T-helper 1 cell treated with Interleukin-12 subunit alpha and Interleukin-12 subunit beta and Interleukin-4 antibody, amounts not matched to agents 30 ng/mL and 1 ng/mL, for 36 hours (primary cell): ENCODE measurements at regions not wholly inside any gene's neighbourhood (a gene's known extent, or its start where the extent isn't known, plus 50 kb on each side); places are given as distances from the start of the nearest gene placed in this dataset.
"Not testable (repeated sequence)": the region's sequence is repeated elsewhere in the genome, so short reads cannot be mapped to it uniquely, and the experiment has no call there.

Experiments
- intact Hi-C: fragments of 100-400 bp; cut with micrococcal nuclease; formaldehyde crosslinking; loops from one replicate; pipeline ENCODE4 v1.15.1; 2024

DNA sequence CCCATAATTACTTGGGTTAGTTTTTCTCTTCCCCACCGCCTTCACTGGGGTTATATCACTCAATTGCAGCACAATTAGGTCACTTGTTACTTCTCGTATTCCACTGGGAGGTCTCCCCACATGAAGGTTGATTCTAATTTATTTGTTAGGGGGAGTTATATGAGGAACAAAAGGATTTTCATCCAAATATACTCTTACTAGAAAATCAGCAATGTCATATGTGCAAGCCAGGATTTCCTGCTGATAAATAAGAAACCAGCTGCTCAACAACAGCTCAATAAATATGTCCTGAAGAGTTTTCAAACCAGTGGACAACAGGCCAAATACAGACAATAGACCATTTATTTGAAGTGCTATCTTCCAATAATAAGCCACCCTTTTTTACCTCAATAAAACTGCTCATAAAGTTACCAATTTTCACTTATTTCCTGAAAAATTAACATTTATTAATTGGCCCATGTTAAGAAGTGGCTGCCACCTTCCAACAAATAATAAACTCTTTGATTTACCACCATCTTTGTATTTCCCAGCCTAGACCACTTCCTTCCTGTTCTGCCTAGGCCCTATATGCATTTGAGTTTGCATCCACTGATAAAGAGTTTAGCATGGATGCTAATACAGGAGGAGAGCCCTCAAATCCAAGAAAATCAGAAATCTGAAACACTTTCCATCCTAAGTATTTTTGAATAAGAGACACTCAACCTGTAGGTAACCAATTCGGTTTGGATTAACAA is 184.4 kb upstream of the SLC39A10 start:
- intact Hi-C loops: no loop called here

DNA sequence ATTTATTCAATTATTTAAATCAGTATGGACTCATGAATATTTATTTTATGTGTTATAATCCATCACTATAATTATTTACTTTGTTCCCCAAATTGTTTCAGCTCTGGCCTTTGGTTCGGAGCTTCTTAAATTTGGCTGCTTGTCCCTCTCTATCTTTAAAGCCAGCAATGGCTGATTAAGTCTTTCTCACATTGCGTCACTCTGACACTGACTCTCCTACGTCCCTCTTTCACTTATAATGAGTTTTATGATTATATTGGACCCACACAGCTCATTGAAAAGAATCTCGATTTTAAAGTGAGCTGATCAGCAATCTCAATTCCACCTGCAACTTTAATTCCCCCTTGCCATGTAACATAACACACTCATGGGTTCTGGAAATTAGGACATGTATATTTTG is 185.2 kb upstream of the SLC39A10 start:
- intact Hi-C loops: loop anchor here (2.0 kb wide), 1 partner anchor 15 kb away; no protein-coding TSS in a partner anchor

DNA sequence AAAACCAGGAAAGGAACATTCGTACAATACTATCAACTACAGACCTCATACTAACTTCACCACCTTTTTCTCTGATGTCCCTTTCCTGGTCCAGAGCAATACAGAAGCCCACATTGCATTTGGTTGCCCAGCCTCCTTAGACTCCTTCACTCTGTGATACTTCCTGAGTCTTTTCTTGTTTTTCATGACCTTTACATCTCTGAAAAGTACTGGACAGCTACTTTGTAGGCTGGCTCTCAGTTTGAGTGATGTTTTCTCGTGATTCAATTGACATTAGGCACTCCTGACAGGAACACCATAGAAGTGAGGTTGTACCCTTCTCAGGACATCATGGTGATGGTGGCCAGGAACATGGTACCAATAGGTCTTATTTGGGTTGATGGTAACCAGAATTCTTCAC is 185.9 kb upstream of the SLC39A10 start:
- intact Hi-C loops: loop anchor here (2.0 kb wide), 1 partner anchor 14 kb away; no protein-coding TSS in a partner anchor

DNA sequence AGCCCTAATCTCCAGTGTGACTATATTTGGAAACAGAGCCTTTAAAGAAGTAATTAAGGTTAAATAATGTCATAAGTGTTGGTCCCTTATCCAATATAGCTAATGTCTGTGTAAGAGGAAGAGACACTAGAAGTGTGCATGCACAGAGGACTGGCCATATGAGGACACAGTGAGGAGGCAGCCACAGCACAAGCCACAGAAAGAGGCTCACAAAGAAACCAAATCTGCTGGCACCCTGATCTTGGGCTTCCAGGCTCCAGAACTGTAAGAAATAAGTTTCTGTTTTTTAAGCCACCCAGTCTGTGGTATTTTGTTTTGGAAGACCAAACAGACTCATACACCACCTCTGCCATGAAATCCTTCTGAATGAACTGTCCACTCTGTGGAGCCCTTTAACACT is 186.4 kb upstream of the SLC39A10 start:
- intact Hi-C loops: loop anchor here (2.0 kb wide), 1 partner anchor 14 kb away; no protein-coding TSS in a partner anchor

DNA sequence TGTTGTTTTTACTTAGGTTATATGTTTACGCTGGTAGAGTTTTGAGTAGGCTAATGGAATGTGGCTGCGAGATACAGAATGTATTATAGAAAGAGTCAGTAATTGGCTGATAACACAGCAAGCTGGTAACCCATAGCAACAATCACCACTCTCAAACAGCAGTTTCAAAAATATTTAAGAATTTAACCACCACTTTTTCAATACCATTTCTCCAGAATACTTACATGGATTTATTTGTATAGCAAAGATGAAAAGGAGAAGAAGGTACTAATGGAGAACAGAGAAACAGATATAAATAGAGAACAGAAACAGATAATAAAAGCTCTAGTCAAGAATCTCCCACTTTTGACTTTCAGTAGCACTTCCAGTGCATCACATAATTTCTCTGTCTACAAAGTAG is 188.3 kb upstream of the SLC39A10 start:
- intact Hi-C loops: no loop called here

DNA sequence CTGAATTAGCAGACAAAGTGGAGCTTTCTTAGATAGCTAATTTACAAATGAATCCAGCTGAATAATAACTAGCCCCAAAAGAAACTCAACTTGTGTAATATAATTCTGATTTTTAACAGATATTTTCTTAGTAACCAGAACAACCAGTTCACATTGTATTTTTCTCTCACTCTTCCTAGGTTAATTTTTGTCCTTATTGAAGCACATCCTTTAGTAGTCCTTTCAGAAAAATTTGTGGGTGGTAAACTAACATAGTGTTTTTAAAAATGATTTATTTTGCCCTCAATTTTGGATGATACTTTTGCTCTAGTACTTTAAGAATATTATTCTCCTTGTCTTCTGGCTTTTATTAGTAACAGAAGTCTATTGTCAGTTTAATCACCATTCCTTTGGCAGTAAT is 190.6 kb upstream of the SLC39A10 start:
- intact Hi-C loops: no loop called here

DNA sequence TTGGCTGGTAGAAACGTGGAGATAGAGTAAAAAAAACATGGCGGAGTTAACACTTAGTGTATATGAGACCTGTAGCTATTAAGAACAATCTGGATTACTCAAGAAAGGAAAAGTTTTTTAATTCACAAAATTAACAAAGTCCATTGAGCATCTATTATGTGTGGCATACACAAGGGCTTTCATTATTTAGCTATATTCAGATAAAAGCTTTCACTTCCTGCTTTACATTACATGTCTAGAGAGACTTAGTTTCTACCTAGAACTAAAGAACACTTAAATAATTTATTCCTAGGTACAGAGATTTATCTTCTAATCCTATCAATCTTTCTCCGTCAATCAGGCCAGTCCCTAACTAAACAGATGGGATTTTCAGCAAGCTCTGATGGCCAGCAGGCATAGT is 196.0 kb upstream of the SLC39A10 start:
- intact Hi-C loops: no loop called here

DNA sequence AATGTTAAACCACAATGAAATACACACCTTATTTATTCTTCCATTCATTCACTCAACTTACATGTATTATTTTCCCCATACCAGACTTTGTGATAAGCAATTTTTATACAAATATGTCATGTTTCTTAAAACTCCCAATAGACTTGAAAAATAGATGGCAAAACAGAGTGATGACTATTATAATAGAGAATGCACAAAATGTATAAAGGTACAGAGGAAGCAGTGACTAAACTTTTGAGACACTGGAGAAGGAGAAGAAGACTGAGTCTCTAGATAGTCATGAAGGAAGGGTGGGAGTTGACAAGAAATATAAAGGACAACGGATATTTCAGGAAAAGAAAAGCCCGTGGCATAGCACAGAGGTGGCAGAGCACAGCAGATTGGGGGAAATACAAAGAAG is 198.1 kb upstream of the SLC39A10 start:
- intact Hi-C loops: no loop called here

DNA sequence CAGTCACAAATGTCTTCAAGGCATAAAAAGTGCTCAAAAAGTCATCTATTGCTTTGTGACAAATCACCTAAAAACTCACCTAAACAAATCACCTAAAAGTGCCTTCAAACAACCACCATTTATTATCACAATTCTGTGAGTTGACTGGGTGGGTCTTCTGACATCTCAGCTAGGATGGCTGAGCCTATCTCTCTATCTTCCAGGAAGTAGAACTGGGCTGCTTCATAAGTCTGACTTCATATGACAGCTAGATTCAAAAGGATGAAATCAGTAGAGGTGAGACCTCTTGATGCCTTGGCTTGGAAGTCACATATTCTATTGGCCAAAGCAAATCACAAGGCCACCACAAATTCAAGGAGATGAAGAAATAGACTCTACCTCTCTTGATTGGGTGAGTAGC is 199.2 kb upstream of the SLC39A10 start:
- intact Hi-C loops: loop anchor here (2.0 kb wide), 1 partner anchor 13 kb away; no protein-coding TSS in a partner anchor

DNA sequence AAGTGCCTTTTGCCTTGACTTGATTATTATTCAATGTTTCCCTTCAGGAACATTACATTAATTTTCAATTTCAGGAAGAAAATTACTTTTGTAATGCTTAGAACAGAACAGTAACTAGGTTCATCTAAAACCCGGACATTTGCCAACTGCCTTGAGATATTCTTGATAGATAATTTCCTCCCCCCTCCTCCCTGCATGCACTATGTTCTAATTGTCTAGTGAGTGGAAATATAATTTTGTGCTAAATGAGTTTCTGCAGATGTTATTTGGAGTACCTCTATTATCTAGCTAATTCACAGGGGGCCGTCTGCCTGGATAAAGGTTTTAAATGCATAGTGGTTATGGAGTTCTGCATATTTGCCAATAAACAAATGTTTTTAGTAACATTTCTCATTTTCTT is 200.3 kb upstream of the SLC39A10 start:
- intact Hi-C loops: loop anchor here (2.0 kb wide), 1 partner anchor 14 kb away; no protein-coding TSS in a partner anchor

DNA sequence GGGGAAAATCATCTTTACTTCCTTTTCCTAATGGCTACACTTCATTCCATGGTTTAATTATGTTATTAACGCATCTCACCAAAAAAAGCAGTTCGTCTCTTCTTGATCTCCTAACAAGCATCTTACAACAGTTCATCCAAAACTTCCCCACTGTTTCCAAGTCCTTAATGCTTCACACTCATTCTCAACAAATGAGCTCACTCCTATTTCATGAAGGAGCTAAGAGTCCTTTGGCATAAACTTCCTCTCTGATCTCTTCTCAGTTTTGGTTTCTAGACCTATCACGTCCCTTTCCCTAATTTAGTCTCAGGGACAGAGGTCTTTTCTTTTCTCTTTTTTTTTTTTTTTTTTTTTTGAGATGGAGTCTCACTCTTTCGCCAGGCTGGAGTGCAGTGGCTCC is 205.9 kb upstream of the SLC39A10 start:
- intact Hi-C loops: no loop called here

DNA sequence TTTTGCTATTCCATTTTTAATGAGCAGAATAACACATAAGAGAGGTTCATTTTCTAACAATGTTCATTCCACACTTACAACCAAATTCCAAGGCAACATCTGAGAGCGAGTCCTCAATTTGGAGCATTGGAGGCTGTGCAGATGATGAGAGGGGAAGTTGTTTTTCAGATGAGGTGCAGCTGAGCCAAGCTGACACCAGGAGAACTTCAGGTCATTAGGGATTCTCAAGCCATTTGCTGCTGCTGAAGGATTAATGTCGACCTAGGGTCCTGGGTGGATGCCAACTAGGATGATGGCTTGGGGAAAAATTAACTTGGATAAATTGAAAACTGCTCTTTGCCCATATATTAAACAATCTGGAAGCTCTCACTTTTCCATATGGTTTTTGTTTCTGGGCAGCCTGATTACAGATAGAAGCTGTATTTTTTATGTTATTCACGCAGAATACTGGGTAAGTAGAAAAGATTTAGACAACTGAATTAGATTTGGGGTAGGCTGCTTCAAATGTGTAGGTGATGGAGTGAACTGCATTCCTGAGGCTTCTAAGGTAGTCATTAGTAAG is 206.4 kb upstream of the SLC39A10 start:
- intact Hi-C loops: no loop called here

DNA sequence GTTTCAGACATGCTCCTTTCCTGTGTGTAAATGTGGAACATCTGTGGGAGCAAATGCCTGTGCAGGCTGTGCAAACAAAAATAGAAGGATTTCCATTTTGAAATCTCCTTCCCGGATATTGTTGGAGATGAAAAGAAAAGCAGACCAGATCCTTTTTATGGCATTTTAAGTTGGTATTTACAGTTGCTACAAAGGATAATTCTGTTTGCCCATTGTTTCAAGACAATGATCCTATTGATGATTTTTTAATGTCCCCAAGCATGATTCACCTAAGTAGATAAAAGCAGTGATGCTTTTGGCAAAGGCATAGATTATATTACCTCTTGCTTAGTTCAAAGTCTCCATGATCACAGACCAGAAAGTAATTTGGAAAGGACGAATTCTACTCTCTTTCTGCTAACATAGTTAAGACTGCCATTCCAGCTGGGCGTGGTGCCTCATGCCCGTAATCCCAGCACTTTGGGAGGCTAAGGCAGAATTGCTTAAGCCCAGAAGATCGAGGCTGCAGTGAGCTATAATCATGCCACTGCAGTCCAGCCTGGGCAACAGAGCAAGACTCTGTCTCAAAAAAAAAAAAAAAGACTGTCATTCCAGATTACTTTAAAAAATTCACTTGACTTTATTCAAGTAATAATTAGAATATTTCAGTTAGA is 209.6 kb upstream of the SLC39A10 start:
- intact Hi-C loops: no loop called here

DNA sequence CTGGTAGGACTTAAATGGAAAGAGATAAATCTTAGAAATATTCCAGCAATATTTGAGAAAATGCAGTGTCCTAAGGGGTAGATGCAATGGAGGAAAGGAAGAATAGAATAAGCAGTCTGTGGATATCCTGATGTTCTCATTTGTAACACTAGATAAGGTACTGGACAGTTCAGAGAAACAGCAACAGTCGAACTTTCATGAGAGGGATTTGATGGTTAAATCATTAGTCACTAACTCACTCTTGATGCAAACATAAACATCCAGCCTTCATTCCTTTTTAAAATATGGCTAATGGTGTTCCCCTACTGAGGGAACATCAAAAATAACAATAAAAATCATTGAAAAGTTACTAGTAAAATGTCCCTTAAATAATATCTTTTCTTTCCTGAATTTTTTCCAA is 211.4 kb upstream of the SLC39A10 start:
- intact Hi-C loops: no loop called here

DNA sequence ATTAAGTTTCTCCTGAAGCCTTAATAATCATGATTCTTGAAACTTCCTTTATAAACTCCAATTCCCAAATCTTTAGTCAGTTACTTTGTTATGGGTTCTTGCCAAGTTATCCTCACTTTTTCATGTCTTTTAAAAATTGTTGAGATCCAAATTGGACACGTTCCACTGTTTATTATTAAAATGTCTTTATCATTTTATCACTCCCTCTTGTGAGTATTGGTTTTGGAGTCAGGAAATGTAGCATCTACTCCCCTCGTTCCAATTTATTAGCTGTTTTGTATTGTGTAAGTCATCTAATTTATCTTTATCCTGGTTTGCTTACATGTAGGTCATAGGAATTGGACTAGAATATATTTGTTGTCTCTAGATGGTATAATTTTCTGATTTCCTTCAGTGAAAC is 213.1 kb upstream of the SLC39A10 start:
- intact Hi-C loops: no loop called here

DNA sequence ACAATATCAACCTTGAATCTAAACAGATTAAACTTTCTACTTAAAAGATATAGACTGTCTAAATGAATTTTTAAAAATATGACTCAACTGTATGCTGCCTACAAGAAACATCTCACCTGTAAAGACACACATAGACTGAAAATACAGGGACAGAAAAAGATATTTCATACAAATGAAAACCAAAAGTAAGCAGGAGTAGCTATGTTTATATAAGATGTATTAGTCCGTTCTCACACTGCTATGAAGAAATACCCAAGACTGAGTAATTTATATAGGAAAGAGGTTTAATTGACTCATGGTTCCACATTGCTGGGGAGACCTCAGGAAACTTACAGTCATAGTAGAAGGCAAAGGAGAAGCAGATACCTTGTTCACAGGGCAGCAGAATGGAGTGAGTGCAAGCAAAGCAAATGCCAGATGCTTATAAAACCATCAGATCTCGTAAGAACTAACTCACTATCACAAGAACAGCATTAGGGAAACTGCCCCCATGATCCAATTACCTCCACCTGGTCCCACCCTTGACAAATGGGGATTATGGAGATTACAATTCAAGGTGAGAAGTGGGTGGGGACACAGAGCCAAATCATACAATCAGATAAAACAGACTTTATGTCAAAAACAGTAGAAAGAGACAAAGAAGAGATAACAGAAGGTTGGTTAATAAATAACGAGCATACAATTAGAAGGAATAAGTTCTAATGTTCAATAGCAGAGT is 214.4 kb upstream of the SLC39A10 start:
- intact Hi-C loops: no loop called here

DNA sequence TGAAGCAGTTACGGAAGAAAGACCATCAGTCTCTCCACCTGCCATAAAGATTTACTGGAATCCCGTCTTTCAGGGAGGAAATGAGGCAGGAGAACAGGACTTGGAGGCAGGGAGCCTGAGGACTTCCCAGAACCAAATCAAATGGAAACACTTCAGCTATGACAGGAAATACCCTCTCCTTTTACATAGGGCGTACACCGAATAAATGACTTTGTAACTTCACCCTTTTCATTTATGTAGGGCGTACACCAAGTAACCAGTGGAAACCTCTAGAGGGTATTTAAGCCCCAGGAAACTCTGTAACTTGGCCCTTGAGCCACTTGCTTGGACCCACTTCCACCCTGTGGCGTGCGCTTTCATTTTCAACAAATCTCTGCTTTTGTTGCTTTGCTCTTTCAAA is 218.3 kb upstream of the SLC39A10 start:
- intact Hi-C loops: no loop called here

DNA sequence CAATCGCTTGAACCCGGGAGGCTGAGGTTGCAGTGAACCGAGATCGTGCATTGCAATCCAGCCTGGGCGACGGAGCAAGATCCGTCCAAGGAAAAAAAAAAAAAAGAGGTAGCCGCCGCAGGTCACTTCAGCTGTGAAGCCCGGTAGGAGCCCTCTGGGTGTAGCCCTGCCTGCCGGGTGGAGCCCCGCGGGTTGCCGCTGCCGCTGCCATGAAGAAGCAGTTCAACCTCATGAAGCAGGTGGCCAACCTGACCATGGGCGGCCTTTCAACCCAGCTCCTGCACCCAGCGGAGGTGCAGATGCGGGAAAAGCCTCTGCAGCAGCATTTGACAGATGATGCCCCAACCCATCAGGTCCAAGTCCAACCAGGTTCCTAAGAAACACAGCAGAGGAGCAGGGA is 219.5 kb upstream of the SLC39A10 start:
- intact Hi-C loops: no loop called here

DNA sequence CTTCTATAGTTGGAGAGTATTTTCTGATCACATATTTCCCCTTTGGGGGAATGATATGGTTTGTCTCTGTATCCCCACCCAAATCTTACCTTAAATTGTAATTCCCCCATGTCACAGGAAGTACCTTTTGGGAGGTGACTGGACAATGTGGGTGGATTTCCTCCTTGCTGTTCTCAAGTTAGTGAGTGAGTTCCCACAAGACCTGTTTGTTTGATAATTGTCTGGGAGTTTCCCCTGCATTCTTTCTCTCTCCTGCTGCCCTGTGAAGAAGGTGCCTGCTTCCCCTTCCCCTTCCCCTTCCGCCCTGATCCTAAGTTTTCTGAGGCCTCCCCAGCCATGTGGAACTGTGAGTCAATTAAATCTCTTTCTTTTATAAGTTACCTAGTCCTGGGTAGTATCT is 222.7 kb upstream of the SLC39A10 start:
- intact Hi-C loops: no loop called here

DNA sequence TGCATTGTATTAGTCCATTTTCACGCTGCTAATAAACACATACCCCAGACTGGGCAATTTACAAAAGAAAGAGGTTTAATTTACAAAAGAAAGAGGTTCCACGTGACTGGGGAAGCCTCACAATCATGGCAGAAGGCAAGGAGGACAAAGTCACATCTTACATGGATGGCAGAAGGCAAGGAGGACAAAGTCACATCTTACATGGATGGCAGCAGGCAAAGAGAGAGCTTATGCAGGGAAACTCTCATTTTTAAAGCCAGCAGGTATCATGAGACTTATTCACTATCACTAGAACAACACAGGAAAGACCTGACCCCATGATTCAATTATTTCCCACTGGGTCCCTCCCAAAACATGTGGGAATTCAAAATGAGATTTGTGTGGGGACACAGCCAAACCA is 223.3 kb upstream of the SLC39A10 start:
- intact Hi-C loops: not testable (repeated sequence)

DNA sequence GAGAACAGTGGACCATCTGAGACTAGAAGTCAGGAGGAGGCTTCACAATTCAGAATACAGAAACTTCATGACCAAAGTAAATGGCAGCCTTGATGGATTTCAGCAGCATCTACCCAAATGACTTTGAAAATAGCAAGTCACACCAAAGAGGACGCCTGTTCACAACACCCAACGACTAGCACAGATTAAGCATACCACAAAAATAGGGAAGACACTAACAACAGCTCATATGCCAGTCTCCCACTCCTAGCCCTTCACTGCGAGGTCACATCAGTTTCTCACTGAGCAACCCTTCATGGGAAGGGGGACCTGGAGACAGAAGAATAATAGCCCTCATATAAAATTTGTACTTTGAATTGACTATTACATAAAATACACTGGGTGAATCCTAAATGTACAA is 228.4 kb upstream of the SLC39A10 start:
- intact Hi-C loops: no loop called here

DNA sequence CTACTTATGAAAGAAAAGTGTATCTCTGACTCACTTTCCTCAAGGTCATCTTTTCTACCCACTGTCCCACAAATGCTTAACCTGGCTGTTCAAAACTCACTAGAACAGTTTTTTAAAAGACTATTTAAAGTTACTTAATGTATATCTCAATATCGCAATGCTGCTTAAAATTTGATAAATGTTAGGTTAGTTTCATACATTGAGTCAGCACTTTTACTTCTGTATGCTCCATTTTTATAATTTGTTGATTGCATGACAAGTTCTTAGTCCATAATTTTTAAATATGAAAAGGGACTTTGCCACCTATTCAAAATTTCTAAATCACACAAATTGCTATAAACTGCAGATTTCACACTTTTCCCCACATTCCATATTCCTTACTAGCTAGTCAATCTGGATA is 231.7 kb upstream of the SLC39A10 start:
- intact Hi-C loops: no loop called here
